ENCODE measurements at regions not wholly inside any gene's neighbourhood (a gene's known extent, or its start where the extent isn't known, plus 50 kb on each side); places are given as distances from the start of the nearest gene placed in this dataset.

- DNase-seq, result no peak
- H3K4me3 ChIP-seq (ENCODE audit: control insufficient read depth in 1 of 2, extremely low read depth in 1 of 2, low read length in 1 of 2), result no peak overlapping the region
- ChIA-PET POLR2A (no interaction called here), CTCF (interaction anchor here in 1 of 2 donors (0.8 kb wide), 1 partner anchor 782 kb away, joined by 3 read pairs; no protein-coding TSS in a partner anchor)
- Mint-ChIP-seq H3K4me3 (no peak overlapping the region), H3K27ac (no peak overlapping the region), H3K4me1 (no peaks in the 10 kb centered on the region), H3K27me3 (peaks cover 4 to 9% of the 10 kb centered on the region in 2 donors), H3K9me3 (no peaks in the 10 kb centered on the region), H3K36me3 (no peaks in the 10 kb centered on the region)
- peaks cover 0 to 2% of the 10 kb centered on the region in 2 experiments for H3K27me3 ChIP-seq (replicated peaks in 1 of 2; ENCODE audit: control insufficient read depth in 2 of 2, extremely low read depth in 1 of 2, insufficient read depth in 2 of 2, low read length in 1 of 2)
- no peak for ATAC-seq (replicated peaks in 1 of 4)
- no peaks in the 10 kb centered on the region for H3K9me3 ChIP-seq
- 89% methylated on average over 12 of the region's 14 CpGs for WGBS (ENCODE audit: insufficient coverage)
- H3K4me1 ChIP-seq (ENCODE audit: control insufficient read depth in 1 of 2, extremely low read depth in 1 of 2, insufficient read depth in 2 of 2, low read length in 2 of 2), result no peaks in the 10 kb centered on the region
- H3K36me3 ChIP-seq (ENCODE audit: control insufficient read depth in 2 of 2, extremely low read depth in 1 of 2, insufficient read depth in 1 of 2, low read length in 1 of 2), result no peaks in the 10 kb centered on the region
- no peak overlapping the region for H3K27ac ChIP-seq (ENCODE audit: low read length)
Observed at GRCh38 chr10:31694929-31695837, 233.4 kb downstream of the ARHGAP12 start.

GRCh38 chr10:31694126-31694685, 234.4 kb downstream of the ARHGAP12 start:
- no peak overlapping the region for H3K27ac ChIP-seq (ENCODE audit: low read length)
- Mint-ChIP-seq H3K4me3 (no peak overlapping the region), H3K27ac (no peak overlapping the region), H3K27me3 (peaks cover under 1 to 9% of the 10 kb centered on the region in 2 donors), H3K4me1 (no peaks in the 10 kb centered on the region), H3K36me3 (no peaks in the 10 kb centered on the region), H3K9me3 (peaks cover under 1 to 9% (median 5%) of the 10 kb centered on the region in 3 donors)
- H3K4me1 ChIP-seq (ENCODE audit: control insufficient read depth in 1 of 2, extremely low read depth in 1 of 2, insufficient read depth in 2 of 2, low read length in 2 of 2), result no peaks in the 10 kb centered on the region
- no peaks in the 10 kb centered on the region for H3K36me3 ChIP-seq (ENCODE audit: control insufficient read depth in 2 of 2, extremely low read depth in 1 of 2, insufficient read depth in 1 of 2, low read length in 1 of 2)
- H3K4me3 ChIP-seq (ENCODE audit: control insufficient read depth in 1 of 2, extremely low read depth in 1 of 2, low read length in 1 of 2), result no peak overlapping the region
- peaks cover 2% of the 10 kb centered on the region for H3K9me3 ChIP-seq
- H3K27me3 ChIP-seq (replicated peaks in 1 of 2; ENCODE audit: control insufficient read depth in 2 of 2, extremely low read depth in 1 of 2, insufficient read depth in 2 of 2, low read length in 1 of 2), result peaks cover 0 to 2% of the 10 kb centered on the region in 2 experiments
- POLR2A ChIA-PET, result interaction anchor here in 1 of 2 donors (0.6 kb wide), 1 partner anchor 553 kb away, joined by 3 read pairs; no protein-coding TSS in a partner anchor
- CTCF ChIA-PET, result interaction anchor here in 1 of 2 donors (0.8 kb wide), 1 partner anchor 783 kb away, joined by 3 read pairs; no protein-coding TSS in a partner anchor
- DNase-seq (no peak), ATAC-seq (replicated peaks in 1 of 4) (no peak)
- WGBS (ENCODE audit: insufficient coverage), result no CpG with 5 or more reads among the region's 6 CpGs

- ChIA-PET CTCF (no interaction called here), POLR2A (no interaction called here)
- no CpG with 5 or more reads among the region's 6 CpGs for WGBS (ENCODE audit: insufficient coverage)
- Mint-ChIP-seq H3K9me3 (peaks cover 4 to 14% (median 10%) of the 10 kb centered on the region in 3 donors), H3K36me3 (no peaks in the 10 kb centered on the region), H3K4me3 (no peak overlapping the region), H3K27ac (no peak overlapping the region), H3K27me3 (peaks cover 0 to 8% of the 10 kb centered on the region in 2 donors), H3K4me1 (no peaks in the 10 kb centered on the region)
- Histone ChIP-seq H3K36me3 (ENCODE audit: control insufficient read depth in 2 of 2, extremely low read depth in 1 of 2, insufficient read depth in 1 of 2, low read length in 1 of 2) (no peaks in the 10 kb centered on the region), H3K27me3 (replicated peaks in 1 of 2; ENCODE audit: control insufficient read depth in 2 of 2, extremely low read depth in 1 of 2, insufficient read depth in 2 of 2, low read length in 1 of 2) (peaks cover 0 to 2% of the 10 kb centered on the region in 2 experiments), H3K27ac (ENCODE audit: low read length) (no peak overlapping the region), H3K4me3 (ENCODE audit: control insufficient read depth in 1 of 2, extremely low read depth in 1 of 2, low read length in 1 of 2) (no peak overlapping the region), H3K4me1 (ENCODE audit: control insufficient read depth in 1 of 2, extremely low read depth in 1 of 2, insufficient read depth in 2 of 2, low read length in 2 of 2) (no peaks in the 10 kb centered on the region), H3K9me3 (peaks cover 2% of the 10 kb centered on the region)
- no peak for DNase-seq
- ATAC-seq (replicated peaks in 1 of 4), result no peak
Observed at GRCh38 chr10:31693491-31693890, 235.1 kb downstream of the ARHGAP12 start.

GRCh38 chr10:31689233-31689632, 239.4 kb downstream of the ARHGAP12 start:
- 83% methylated on average over 1 of the region's 1 CpG for WGBS (ENCODE audit: insufficient coverage)
- Mint-ChIP-seq H3K27ac (no peak overlapping the region), H3K9me3 (peaks cover 13 to 35% (median 13%) of the 10 kb centered on the region in 3 donors), H3K4me3 (no peak overlapping the region), H3K4me1 (no peaks in the 10 kb centered on the region), H3K36me3 (peaks cover 4% of the 10 kb centered on the region), H3K27me3 (no peaks in the 10 kb centered on the region)
- Histone ChIP-seq H3K27ac (ENCODE audit: low read length) (no peak overlapping the region), H3K4me1 (ENCODE audit: control insufficient read depth in 1 of 2, extremely low read depth in 1 of 2, insufficient read depth in 2 of 2, low read length in 2 of 2) (no peaks in the 10 kb centered on the region), H3K36me3 (ENCODE audit: control insufficient read depth in 2 of 2, extremely low read depth in 1 of 2, insufficient read depth in 1 of 2, low read length in 1 of 2) (no peaks in the 10 kb centered on the region), H3K9me3 (peaks cover 2% of the 10 kb centered on the region), H3K27me3 (replicated peaks in 1 of 2; ENCODE audit: control insufficient read depth in 2 of 2, extremely low read depth in 1 of 2, insufficient read depth in 2 of 2, low read length in 1 of 2) (no peaks in the 10 kb centered on the region), H3K4me3 (ENCODE audit: control insufficient read depth in 1 of 2, extremely low read depth in 1 of 2, low read length in 1 of 2) (no peak overlapping the region)
- ChIA-PET POLR2A (interaction anchor here in 1 of 2 donors (0.6 kb wide), 1 partner anchor 448 kb away, joined by 3 read pairs; no protein-coding TSS in a partner anchor), CTCF (no interaction called here)
- ATAC-seq (replicated peaks in 1 of 4) (no peak), DNase-seq (no peak)

- Histone ChIP-seq H3K9me3 (peaks cover 2% of the 10 kb centered on the region), H3K27ac (ENCODE audit: low read length) (no peak overlapping the region), H3K36me3 (ENCODE audit: control insufficient read depth in 2 of 2, extremely low read depth in 1 of 2, insufficient read depth in 1 of 2, low read length in 1 of 2) (no peaks in the 10 kb centered on the region), H3K4me1 (ENCODE audit: control insufficient read depth in 1 of 2, extremely low read depth in 1 of 2, insufficient read depth in 2 of 2, low read length in 2 of 2) (no peaks in the 10 kb centered on the region), H3K4me3 (ENCODE audit: control insufficient read depth in 1 of 2, extremely low read depth in 1 of 2, low read length in 1 of 2) (no peak overlapping the region), H3K27me3 (replicated peaks in 1 of 2; ENCODE audit: control insufficient read depth in 2 of 2, extremely low read depth in 1 of 2, insufficient read depth in 2 of 2, low read length in 1 of 2) (no peaks in the 10 kb centered on the region)
- WGBS (ENCODE audit: insufficient coverage), result 100% methylated on average over 1 of the region's 3 CpGs
- H3K4me3 Mint-ChIP-seq, result no peak overlapping the region
- no peaks in the 10 kb centered on the region for H3K4me1 Mint-ChIP-seq
- ChIA-PET POLR2A (no interaction called here), CTCF (interaction anchor here in 1 of 2 donors (0.7 kb wide), 1 partner anchor 656 kb away, joined by 3 read pairs; the partner anchor contains the start of gene ZNF438)
- peak in 2 of 4 experiments; percentile 40 to 66 for ATAC-seq (replicated peaks in 1 of 4)
- peaks cover 4% of the 10 kb centered on the region for H3K36me3 Mint-ChIP-seq
- H3K9me3 Mint-ChIP-seq, result peaks cover 13 to 45% (median 20%) of the 10 kb centered on the region in 3 donors
- DNase-seq, result peak in 1 of 35 experiments; percentile 1
- no peaks in the 10 kb centered on the region for H3K27me3 Mint-ChIP-seq
- H3K27ac Mint-ChIP-seq, result no peak overlapping the region
Observed at GRCh38 chr10:31687663-31688482, 240.8 kb downstream of the ARHGAP12 start.

GRCh38 chr10:31686599-31686998, 242.0 kb downstream of the ARHGAP12 start:
- CTCF ChIA-PET, result no interaction called here
- peak in 1 of 4 experiments; percentile 19 for ATAC-seq (replicated peaks in 1 of 4)
- H3K4me3 Mint-ChIP-seq, result no peak overlapping the region
- H3K36me3 Mint-ChIP-seq, result peaks cover 4% of the 10 kb centered on the region
- H3K4me1 Mint-ChIP-seq, result no peaks in the 10 kb centered on the region
- Histone ChIP-seq H3K27ac (ENCODE audit: low read length) (no peak overlapping the region), H3K36me3 (ENCODE audit: control insufficient read depth in 2 of 2, extremely low read depth in 1 of 2, insufficient read depth in 1 of 2, low read length in 1 of 2) (no peaks in the 10 kb centered on the region), H3K9me3 (peaks cover 2% of the 10 kb centered on the region), H3K4me3 (ENCODE audit: control insufficient read depth in 1 of 2, extremely low read depth in 1 of 2, low read length in 1 of 2) (no peak overlapping the region), H3K27me3 (replicated peaks in 1 of 2; ENCODE audit: control insufficient read depth in 2 of 2, extremely low read depth in 1 of 2, insufficient read depth in 2 of 2, low read length in 1 of 2) (no peaks in the 10 kb centered on the region), H3K4me1 (ENCODE audit: control insufficient read depth in 1 of 2, extremely low read depth in 1 of 2, insufficient read depth in 2 of 2, low read length in 2 of 2) (no peaks in the 10 kb centered on the region)
- H3K27me3 Mint-ChIP-seq, result no peaks in the 10 kb centered on the region
- peaks cover 20 to 58% (median 31%) of the 10 kb centered on the region in 3 donors for H3K9me3 Mint-ChIP-seq
- POLR2A ChIA-PET, result no interaction called here
- H3K27ac Mint-ChIP-seq, result no peak overlapping the region
- no peak for DNase-seq
